ENCODE measurements at regions not wholly inside any gene's neighbourhood (a gene's known extent, or its start where the extent isn't known, plus 50 kb on each side); places are given as distances from the start of the nearest gene placed in this dataset.

- no peaks in the 10 kb centered on the region for H3K79me2 ChIP-seq (ENCODE audit: insufficient read depth, low read length)
- no peaks in the 10 kb centered on the region for H3K9me3 ChIP-seq (ENCODE audit: insufficient read depth, low read length)
- no peaks in the 10 kb centered on the region for H4K20me1 ChIP-seq (ENCODE audit: low read depth, low read length)
- H3K9me2 ChIP-seq (replicated peaks; ENCODE audit: insufficient read depth, low read length), result no peaks in the 10 kb centered on the region
- no peak overlapping the region for H3K4me2 ChIP-seq (ENCODE audit: low read depth, low read length, poor library complexity, severe bottlenecking)
- H3K27me3 ChIP-seq (ENCODE audit: low read length), result no peaks in the 10 kb centered on the region
- no peaks in the 10 kb centered on the region for H3F3A ChIP-seq (ENCODE audit: insufficient read depth)
- TF ChIP-seq CTCF (IDR thresholded peaks at IDR 0.05; ENCODE audit: insufficient read depth, low read length, poor library complexity, severe bottlenecking) (no peak), EZH2phosphoT487 (conservative IDR thresholded peaks at IDR 0.05; ENCODE audit: low read length) (no peak)
- no peaks in the 10 kb centered on the region for H3K36me3 ChIP-seq (ENCODE audit: low read length)
- no peak overlapping the region for H3K9ac ChIP-seq (ENCODE audit: low read length)
- no peak overlapping the region for H3K27ac ChIP-seq (ENCODE audit: low read depth, low read length)
- no peak overlapping the region for H3K4me3 ChIP-seq (ENCODE audit: insufficient read depth, low read length, poor library complexity, severe bottlenecking)
- no peak overlapping the region for H2AFZ ChIP-seq (ENCODE audit: low read depth, low read length, severe bottlenecking)
Measured at GRCh38 chr11:129723146-129723760, 92.4 kb upstream of the TMEM45B start.

DNA sequence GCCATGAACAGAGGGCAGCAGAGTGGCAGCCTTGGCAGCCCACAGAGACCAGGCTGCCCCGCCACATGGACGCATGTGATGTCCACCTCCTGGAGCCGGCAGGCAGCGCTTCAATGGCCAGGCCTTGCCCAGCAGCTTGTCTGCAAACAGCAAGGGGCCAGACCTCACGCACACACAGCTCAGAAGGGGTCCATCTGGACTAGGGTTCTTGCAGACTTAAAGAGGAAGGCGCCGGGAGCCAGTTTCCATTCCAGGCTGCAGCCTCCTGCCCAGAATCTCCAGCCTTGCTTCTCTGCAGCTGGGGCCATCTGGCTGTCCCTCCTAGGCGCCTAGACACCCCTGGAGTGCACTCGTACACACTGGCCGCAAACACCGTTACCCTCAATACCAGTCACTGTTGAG, 91.9 kb upstream of the TMEM45B start:
- no peaks in the 10 kb centered on the region for H3K27me3 ChIP-seq (ENCODE audit: low read length)
- TF ChIP-seq EZH2phosphoT487 (conservative IDR thresholded peaks at IDR 0.05; ENCODE audit: low read length) (no peak), CTCF (IDR thresholded peaks at IDR 0.05; ENCODE audit: insufficient read depth, low read length, poor library complexity, severe bottlenecking) (no peak)
- no peaks in the 10 kb centered on the region for H3K36me3 ChIP-seq (ENCODE audit: low read length)
- H3K79me2 ChIP-seq (ENCODE audit: insufficient read depth, low read length), result no peaks in the 10 kb centered on the region
- H3K4me3 ChIP-seq (ENCODE audit: insufficient read depth, low read length, poor library complexity, severe bottlenecking), result no peak overlapping the region
- H3K9me3 ChIP-seq (ENCODE audit: insufficient read depth, low read length), result no peaks in the 10 kb centered on the region
- no peaks in the 10 kb centered on the region for H4K20me1 ChIP-seq (ENCODE audit: low read depth, low read length)
- no peak overlapping the region for H2AFZ ChIP-seq (ENCODE audit: low read depth, low read length, severe bottlenecking)
- H3K9ac ChIP-seq (ENCODE audit: low read length), result no peak overlapping the region
- no peak overlapping the region for H3K4me2 ChIP-seq (ENCODE audit: low read depth, low read length, poor library complexity, severe bottlenecking)
- no peaks in the 10 kb centered on the region for H3F3A ChIP-seq (ENCODE audit: insufficient read depth)
- H3K27ac ChIP-seq (ENCODE audit: low read depth, low read length), result no peak overlapping the region
- no peaks in the 10 kb centered on the region for H3K9me2 ChIP-seq (replicated peaks; ENCODE audit: insufficient read depth, low read length)

GRCh38 chr11:129724866-129725265, 90.8 kb upstream of the TMEM45B start:
- H4K20me1 ChIP-seq (ENCODE audit: low read depth, low read length), result no peaks in the 10 kb centered on the region
- H3K36me3 ChIP-seq (ENCODE audit: low read length), result no peaks in the 10 kb centered on the region
- no peak overlapping the region for H3K4me3 ChIP-seq (ENCODE audit: insufficient read depth, low read length, poor library complexity, severe bottlenecking)
- TF ChIP-seq EZH2phosphoT487 (conservative IDR thresholded peaks at IDR 0.05; ENCODE audit: low read length), result no peak
- no peak for TF ChIP-seq CTCF (IDR thresholded peaks at IDR 0.05; ENCODE audit: insufficient read depth, low read length, poor library complexity, severe bottlenecking)
- no peaks in the 10 kb centered on the region for H3K9me2 ChIP-seq (replicated peaks; ENCODE audit: insufficient read depth, low read length)
- no peaks in the 10 kb centered on the region for H3K27me3 ChIP-seq (ENCODE audit: low read length)
- H3K9me3 ChIP-seq (ENCODE audit: insufficient read depth, low read length), result no peaks in the 10 kb centered on the region
- no peak overlapping the region for H3K27ac ChIP-seq (ENCODE audit: low read depth, low read length)
- H3F3A ChIP-seq (ENCODE audit: insufficient read depth), result no peaks in the 10 kb centered on the region
- H3K79me2 ChIP-seq (ENCODE audit: insufficient read depth, low read length), result no peaks in the 10 kb centered on the region
- H3K9ac ChIP-seq (ENCODE audit: low read length), result no peak overlapping the region
- no peak overlapping the region for H2AFZ ChIP-seq (ENCODE audit: low read depth, low read length, severe bottlenecking)
- no peak overlapping the region for H3K4me2 ChIP-seq (ENCODE audit: low read depth, low read length, poor library complexity, severe bottlenecking)

All from SU-DHL-6 (cell line).